ENCODE measurements at regions not wholly inside any gene's neighbourhood (a gene's known extent, or its start where the extent isn't known, plus 50 kb on each side); places are given as distances from the start of the nearest gene placed in this dataset.

DNA sequence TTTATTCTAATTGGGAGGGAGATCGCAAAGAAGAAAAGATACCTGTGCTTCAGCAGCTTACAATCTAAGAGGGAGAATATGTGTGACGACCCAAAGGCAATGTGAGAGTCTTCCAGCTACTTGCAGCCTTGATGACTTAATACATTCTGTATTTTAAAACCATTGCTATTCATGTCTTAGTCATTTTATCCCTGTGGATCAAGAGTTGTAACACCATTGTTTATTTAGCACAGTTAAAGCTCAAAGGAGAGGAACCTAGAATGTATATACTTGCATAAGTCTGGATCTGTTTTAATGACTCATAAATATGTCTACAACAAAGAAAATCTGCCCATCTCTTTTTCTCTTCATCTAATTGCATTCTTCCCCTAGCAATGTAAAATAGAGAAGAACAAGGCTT lies 117.9 kb upstream of the DLX6 start:
- H3K18ac ChIP-seq (ENCODE audit: low read length), result no peak overlapping the region
- DNase-seq, result no peak
- no peak overlapping the region for H2BK15ac ChIP-seq (replicated peaks; ENCODE audit: low read depth)
- no peak overlapping the region for H4K5ac ChIP-seq (ENCODE audit: low read length)
- H3K4me2 ChIP-seq (ENCODE audit: low read length), result no peak overlapping the region
- H3K36me3 ChIP-seq (ENCODE audit: control insufficient read depth, insufficient read depth, low read length), result no peaks in the 10 kb centered on the region
- H3K27ac ChIP-seq (ENCODE audit: low read depth, low read length), result no peak overlapping the region
- H3K23ac ChIP-seq (ENCODE audit: low read length), result no peak overlapping the region
- H3K4ac ChIP-seq (ENCODE audit: low read depth, low read length), result no peak overlapping the region
- H3K56ac ChIP-seq (ENCODE audit: low read length), result no peak overlapping the region
- H3K4me1 ChIP-seq (ENCODE audit: control insufficient read depth, low read depth, low read length), result no peaks in the 10 kb centered on the region
- no peak overlapping the region for H3K9ac ChIP-seq (ENCODE audit: low read length)
- no peak overlapping the region for H3K4me3 ChIP-seq (ENCODE audit: low read length)
- H3K27me3 ChIP-seq (ENCODE audit: insufficient read depth, low read length, poor library complexity), result no peaks in the 10 kb centered on the region
- H3K79me1 ChIP-seq (ENCODE audit: low read length), result no peaks in the 10 kb centered on the region
- H2AK5ac ChIP-seq (ENCODE audit: low read length), result no peak overlapping the region
- H2BK5ac ChIP-seq (ENCODE audit: low read length), result no peak overlapping the region
- H4K8ac ChIP-seq (ENCODE audit: low read depth, low read length), result no peak overlapping the region
- no CpG with 5 or more reads among the region's 2 CpGs for WGBS (ENCODE audit: extremely low coverage, insufficient coverage, low lambda C conversion rate)
- no peak overlapping the region for H2BK120ac ChIP-seq (ENCODE audit: low read depth, low read length)
- no peaks in the 10 kb centered on the region for H3K79me2 ChIP-seq (ENCODE audit: control insufficient read depth, insufficient read depth, low read length)

DNA sequence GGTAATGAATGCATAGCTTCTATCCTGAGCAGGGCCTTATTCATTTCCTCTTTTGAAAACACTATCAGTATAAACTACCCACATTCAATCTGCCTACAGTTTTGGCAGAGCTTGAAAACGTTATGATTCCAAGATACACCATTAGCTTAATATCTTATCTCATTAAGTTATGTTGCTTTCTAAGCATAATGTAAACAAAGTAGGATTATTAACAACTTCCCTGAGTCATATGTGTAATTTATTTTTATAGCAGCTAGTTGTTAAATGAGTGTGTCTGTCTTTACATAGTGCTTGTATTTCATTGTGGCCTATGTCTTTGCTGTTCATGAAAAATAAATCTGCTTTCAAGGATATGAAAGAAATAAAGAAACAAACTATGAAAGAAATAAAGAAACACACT lies 106.2 kb upstream of the DLX6 start:
- H2AK5ac ChIP-seq (ENCODE audit: low read length), result no peak overlapping the region
- no peaks in the 10 kb centered on the region for H3K79me1 ChIP-seq (ENCODE audit: low read length)
- no peak for DNase-seq
- H3K9ac ChIP-seq (ENCODE audit: low read length), result no peak overlapping the region
- H3K56ac ChIP-seq (ENCODE audit: low read length), result no peak overlapping the region
- H2BK15ac ChIP-seq (replicated peaks; ENCODE audit: low read depth), result no peak overlapping the region
- no peaks in the 10 kb centered on the region for H3K79me2 ChIP-seq (ENCODE audit: control insufficient read depth, insufficient read depth, low read length)
- no peak overlapping the region for H3K27ac ChIP-seq (ENCODE audit: low read depth, low read length)
- H3K18ac ChIP-seq (ENCODE audit: low read length), result no peak overlapping the region
- H4K5ac ChIP-seq (ENCODE audit: low read length), result no peak overlapping the region
- no peak overlapping the region for H3K23ac ChIP-seq (ENCODE audit: low read length)
- H3K36me3 ChIP-seq (ENCODE audit: control insufficient read depth, insufficient read depth, low read length), result no peaks in the 10 kb centered on the region
- no peak overlapping the region for H3K4ac ChIP-seq (ENCODE audit: low read depth, low read length)
- H3K4me2 ChIP-seq (ENCODE audit: low read length), result no peak overlapping the region
- no peaks in the 10 kb centered on the region for H3K27me3 ChIP-seq (ENCODE audit: insufficient read depth, low read length, poor library complexity)
- H3K4me1 ChIP-seq (ENCODE audit: control insufficient read depth, low read depth, low read length), result no peaks in the 10 kb centered on the region
- no peak overlapping the region for H2BK5ac ChIP-seq (ENCODE audit: low read length)
- H2BK120ac ChIP-seq (ENCODE audit: low read depth, low read length), result no peak overlapping the region
- WGBS (ENCODE audit: extremely low coverage, insufficient coverage, low lambda C conversion rate), result no CpG with 5 or more reads among the region's 1 CpG
- H3K4me3 ChIP-seq (ENCODE audit: low read length), result no peak overlapping the region
- no peak overlapping the region for H4K8ac ChIP-seq (ENCODE audit: low read depth, low read length)

DNA sequence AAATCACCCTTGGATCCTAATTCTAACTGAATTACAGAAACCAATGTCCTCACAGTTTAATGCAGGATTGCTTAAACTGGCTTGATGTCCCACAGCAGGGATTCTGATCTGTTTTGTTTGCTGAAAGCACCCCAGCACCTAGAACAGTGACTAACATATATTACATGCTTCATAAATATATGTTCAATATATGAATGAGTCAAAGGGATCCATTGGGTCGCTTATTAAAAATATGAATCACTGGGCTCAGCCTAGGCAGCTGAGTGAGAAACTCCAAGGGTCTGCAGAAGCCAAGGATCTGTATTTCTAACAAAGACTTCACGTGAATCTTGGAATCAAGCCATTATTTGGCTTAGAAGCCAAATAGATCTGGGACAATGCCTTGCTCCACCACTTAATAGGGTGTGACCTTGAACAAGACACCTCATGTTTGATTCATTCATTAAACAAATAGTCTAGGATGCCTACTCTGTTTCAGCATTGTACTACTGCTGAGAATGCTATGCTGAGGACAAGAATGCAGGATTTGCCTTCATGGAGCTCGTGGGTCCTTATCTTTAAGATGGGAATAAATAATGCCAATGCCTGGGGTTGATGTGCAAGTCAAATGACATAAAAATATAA lies 103.4 kb upstream of the DLX6 start:
- H3K23ac ChIP-seq (ENCODE audit: low read length), result no peak overlapping the region
- H3K4ac ChIP-seq (ENCODE audit: low read depth, low read length), result no peak overlapping the region
- no CpG with 5 or more reads among the region's 3 CpGs for WGBS (ENCODE audit: extremely low coverage, insufficient coverage, low lambda C conversion rate)
- H3K79me1 ChIP-seq (ENCODE audit: low read length), result no peaks in the 10 kb centered on the region
- H3K27ac ChIP-seq (ENCODE audit: low read depth, low read length), result no peak overlapping the region
- H3K79me2 ChIP-seq (ENCODE audit: control insufficient read depth, insufficient read depth, low read length), result no peaks in the 10 kb centered on the region
- no peak overlapping the region for H4K5ac ChIP-seq (ENCODE audit: low read length)
- no peaks in the 10 kb centered on the region for H3K27me3 ChIP-seq (ENCODE audit: insufficient read depth, low read length, poor library complexity)
- no peak overlapping the region for H4K8ac ChIP-seq (ENCODE audit: low read depth, low read length)
- H2AK5ac ChIP-seq (ENCODE audit: low read length), result no peak overlapping the region
- no peak for DNase-seq
- no peak overlapping the region for H3K4me2 ChIP-seq (ENCODE audit: low read length)
- H2BK15ac ChIP-seq (replicated peaks; ENCODE audit: low read depth), result no peak overlapping the region
- no peaks in the 10 kb centered on the region for H3K4me1 ChIP-seq (ENCODE audit: control insufficient read depth, low read depth, low read length)
- no peak overlapping the region for H3K4me3 ChIP-seq (ENCODE audit: low read length)
- H2BK120ac ChIP-seq (ENCODE audit: low read depth, low read length), result no peak overlapping the region
- H3K18ac ChIP-seq (ENCODE audit: low read length), result no peak overlapping the region
- H2BK5ac ChIP-seq (ENCODE audit: low read length), result no peak overlapping the region
- no peak overlapping the region for H3K56ac ChIP-seq (ENCODE audit: low read length)
- H3K9ac ChIP-seq (ENCODE audit: low read length), result no peak overlapping the region
- no peaks in the 10 kb centered on the region for H3K36me3 ChIP-seq (ENCODE audit: control insufficient read depth, insufficient read depth, low read length)

DNA sequence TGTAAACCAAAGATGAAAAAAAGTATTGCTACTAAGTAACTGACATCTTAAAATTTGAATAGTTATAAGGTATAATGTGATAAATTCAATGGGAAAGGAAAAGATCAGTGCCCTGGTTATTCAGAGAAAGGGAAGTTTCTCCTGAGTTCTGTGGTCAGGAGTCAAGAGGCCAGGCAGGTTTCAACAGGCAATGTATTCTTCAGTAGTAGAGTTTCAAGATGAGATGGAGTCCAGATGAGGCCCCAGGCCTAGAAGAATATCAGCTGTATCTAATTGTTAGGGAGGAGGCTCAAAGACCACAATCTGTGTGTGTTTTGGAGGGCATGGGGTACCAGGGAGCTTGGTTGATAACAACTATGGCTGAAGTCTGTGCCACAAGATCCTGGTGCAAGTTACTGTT lies 101.4 kb upstream of the DLX6 start:
- Histone ChIP-seq H4K5ac (ENCODE audit: low read length) (no peak overlapping the region), H3K18ac (ENCODE audit: low read length) (no peak overlapping the region), H3K79me2 (ENCODE audit: control insufficient read depth, insufficient read depth, low read length) (no peaks in the 10 kb centered on the region), H2BK120ac (ENCODE audit: low read depth, low read length) (no peak overlapping the region), H2AK5ac (ENCODE audit: low read length) (no peak overlapping the region), H3K23ac (ENCODE audit: low read length) (no peak overlapping the region), H3K79me1 (ENCODE audit: low read length) (no peaks in the 10 kb centered on the region), H3K36me3 (ENCODE audit: control insufficient read depth, insufficient read depth, low read length) (no peaks in the 10 kb centered on the region), H3K9ac (ENCODE audit: low read length) (no peak overlapping the region), H4K8ac (ENCODE audit: low read depth, low read length) (no peak overlapping the region), H3K27me3 (ENCODE audit: insufficient read depth, low read length, poor library complexity) (no peaks in the 10 kb centered on the region), H3K4ac (ENCODE audit: low read depth, low read length) (no peak overlapping the region), H2BK5ac (ENCODE audit: low read length) (no peak overlapping the region), H3K4me3 (ENCODE audit: low read length) (no peak overlapping the region), H3K56ac (ENCODE audit: low read length) (no peak overlapping the region), H2BK15ac (replicated peaks; ENCODE audit: low read depth) (no peak overlapping the region), H3K27ac (ENCODE audit: low read depth, low read length) (no peak overlapping the region), H3K4me2 (ENCODE audit: low read length) (no peak overlapping the region), H3K4me1 (ENCODE audit: control insufficient read depth, low read depth, low read length) (no peaks in the 10 kb centered on the region)
- no peak for DNase-seq

DNA sequence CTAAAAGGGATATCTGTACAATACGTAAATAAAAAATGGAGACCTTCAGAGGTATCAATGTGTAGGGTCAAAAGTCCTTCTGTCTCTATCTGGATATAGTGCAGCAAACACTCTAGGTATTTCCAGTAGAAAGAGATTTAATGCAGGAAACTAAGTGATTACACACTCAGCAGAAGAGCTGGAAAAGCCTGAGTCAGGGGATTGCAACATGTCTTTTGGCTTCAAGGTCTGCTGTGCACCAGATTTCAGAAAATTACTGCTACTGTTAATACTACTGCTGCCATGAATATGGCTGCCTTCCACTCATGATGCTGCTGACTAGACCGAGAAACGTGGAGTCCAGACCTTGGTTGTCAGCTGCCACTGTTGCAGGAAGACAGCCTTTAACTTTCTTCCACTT lies 94.9 kb upstream of the DLX6 start:
- Histone ChIP-seq H3K79me1 (ENCODE audit: low read length) (no peaks in the 10 kb centered on the region), H2AK5ac (ENCODE audit: low read length) (no peak overlapping the region), H2BK5ac (ENCODE audit: low read length) (no peak overlapping the region), H3K4ac (ENCODE audit: low read depth, low read length) (no peak overlapping the region), H3K79me2 (ENCODE audit: control insufficient read depth, insufficient read depth, low read length) (no peaks in the 10 kb centered on the region), H3K27me3 (ENCODE audit: insufficient read depth, low read length, poor library complexity) (no peaks in the 10 kb centered on the region), H3K4me3 (ENCODE audit: low read length) (no peak overlapping the region), H4K5ac (ENCODE audit: low read length) (no peak overlapping the region), H3K9ac (ENCODE audit: low read length) (no peak overlapping the region), H2BK120ac (ENCODE audit: low read depth, low read length) (no peak overlapping the region), H3K18ac (ENCODE audit: low read length) (no peak overlapping the region), H4K8ac (ENCODE audit: low read depth, low read length) (no peak overlapping the region), H3K4me1 (ENCODE audit: control insufficient read depth, low read depth, low read length) (no peaks in the 10 kb centered on the region), H3K4me2 (ENCODE audit: low read length) (no peak overlapping the region), H3K56ac (ENCODE audit: low read length) (no peak overlapping the region), H3K27ac (ENCODE audit: low read depth, low read length) (no peak overlapping the region), H3K36me3 (ENCODE audit: control insufficient read depth, insufficient read depth, low read length) (no peaks in the 10 kb centered on the region), H3K23ac (ENCODE audit: low read length) (no peak overlapping the region), H2BK15ac (replicated peaks; ENCODE audit: low read depth) (no peak overlapping the region)
- WGBS (ENCODE audit: extremely low coverage, insufficient coverage, low lambda C conversion rate), result no CpG with 5 or more reads among the region's 3 CpGs
- no peak for DNase-seq

DNA sequence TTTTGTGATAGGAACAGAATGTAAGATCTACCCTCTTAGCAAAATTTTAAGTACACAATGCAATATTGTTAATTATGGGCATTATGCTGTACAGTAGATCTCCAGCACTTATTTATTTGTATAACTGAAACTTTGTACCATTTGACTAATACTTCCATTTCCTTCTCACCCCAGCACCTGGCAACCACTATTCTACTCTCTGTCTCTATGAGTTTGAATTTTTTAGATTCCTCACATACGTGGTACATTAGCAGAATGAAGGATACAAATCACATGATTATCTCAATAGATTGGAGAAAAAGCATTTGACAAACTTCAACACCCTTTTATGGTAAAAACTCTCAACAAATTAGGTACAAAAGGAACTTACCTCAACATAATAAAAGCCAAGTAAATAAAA lies 90.3 kb upstream of the DLX6 start:
- Histone ChIP-seq H3K79me2 (ENCODE audit: control insufficient read depth, insufficient read depth, low read length) (no peaks in the 10 kb centered on the region), H2BK120ac (ENCODE audit: low read depth, low read length) (no peak overlapping the region), H3K18ac (ENCODE audit: low read length) (no peak overlapping the region), H3K9ac (ENCODE audit: low read length) (no peak overlapping the region), H4K8ac (ENCODE audit: low read depth, low read length) (no peak overlapping the region), H3K36me3 (ENCODE audit: control insufficient read depth, insufficient read depth, low read length) (no peaks in the 10 kb centered on the region), H3K27me3 (ENCODE audit: insufficient read depth, low read length, poor library complexity) (no peaks in the 10 kb centered on the region), H3K4me2 (ENCODE audit: low read length) (no peak overlapping the region), H3K4ac (ENCODE audit: low read depth, low read length) (no peak overlapping the region), H3K27ac (ENCODE audit: low read depth, low read length) (no peak overlapping the region), H2AK5ac (ENCODE audit: low read length) (no peak overlapping the region), H3K4me3 (ENCODE audit: low read length) (no peak overlapping the region), H3K23ac (ENCODE audit: low read length) (no peak overlapping the region), H2BK15ac (replicated peaks; ENCODE audit: low read depth) (no peak overlapping the region), H4K5ac (ENCODE audit: low read length) (no peak overlapping the region), H3K79me1 (ENCODE audit: low read length) (no peaks in the 10 kb centered on the region), H3K4me1 (ENCODE audit: control insufficient read depth, low read depth, low read length) (no peaks in the 10 kb centered on the region), H2BK5ac (ENCODE audit: low read length) (no peak overlapping the region), H3K56ac (ENCODE audit: low read length) (no peak overlapping the region)
- DNase-seq, result no peak
- no CpG with 5 or more reads among the region's 1 CpG for WGBS (ENCODE audit: extremely low coverage, insufficient coverage, low lambda C conversion rate)

All from mesendoderm (in vitro differentiated cells).